ENCODE measurements at regions not wholly inside any gene's neighbourhood (a gene's known extent, or its start where the extent isn't known, plus 50 kb on each side); places are given as distances from the start of the nearest gene placed in this dataset.
"Not testable (repeated sequence)": the region's sequence is repeated elsewhere in the genome, so short reads cannot be mapped to it uniquely, and the experiment has no call there.

DNA sequence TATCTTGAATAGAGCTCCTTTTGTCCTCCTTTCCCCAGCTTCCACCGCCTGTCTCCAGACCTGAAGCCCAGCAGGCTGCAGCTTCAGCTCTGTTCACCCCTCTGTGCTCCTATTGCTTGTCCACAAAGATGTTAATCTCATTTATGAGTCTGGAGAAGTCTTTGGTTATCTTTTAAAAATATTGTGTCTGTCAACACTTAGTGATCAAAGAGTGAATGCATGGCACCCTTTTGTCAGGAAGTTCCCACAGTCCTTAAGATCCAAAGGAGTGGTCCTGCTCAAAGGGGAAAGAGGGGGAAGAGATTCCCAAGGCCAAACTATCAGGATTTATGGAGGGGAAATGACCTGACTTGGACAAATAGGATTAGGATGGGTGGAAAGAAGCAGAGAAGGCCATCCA lies 118.9 kb downstream of the ACAA2 start:
- peak; percentile 45 for DNase-seq (ENCODE audit: low read depth, low spot score)

GRCh38 chr18:49693717-49694005 lies 119.7 kb downstream of the ACAA2 start:
- no peak for DNase-seq (ENCODE audit: low read depth, low spot score)

DNA sequence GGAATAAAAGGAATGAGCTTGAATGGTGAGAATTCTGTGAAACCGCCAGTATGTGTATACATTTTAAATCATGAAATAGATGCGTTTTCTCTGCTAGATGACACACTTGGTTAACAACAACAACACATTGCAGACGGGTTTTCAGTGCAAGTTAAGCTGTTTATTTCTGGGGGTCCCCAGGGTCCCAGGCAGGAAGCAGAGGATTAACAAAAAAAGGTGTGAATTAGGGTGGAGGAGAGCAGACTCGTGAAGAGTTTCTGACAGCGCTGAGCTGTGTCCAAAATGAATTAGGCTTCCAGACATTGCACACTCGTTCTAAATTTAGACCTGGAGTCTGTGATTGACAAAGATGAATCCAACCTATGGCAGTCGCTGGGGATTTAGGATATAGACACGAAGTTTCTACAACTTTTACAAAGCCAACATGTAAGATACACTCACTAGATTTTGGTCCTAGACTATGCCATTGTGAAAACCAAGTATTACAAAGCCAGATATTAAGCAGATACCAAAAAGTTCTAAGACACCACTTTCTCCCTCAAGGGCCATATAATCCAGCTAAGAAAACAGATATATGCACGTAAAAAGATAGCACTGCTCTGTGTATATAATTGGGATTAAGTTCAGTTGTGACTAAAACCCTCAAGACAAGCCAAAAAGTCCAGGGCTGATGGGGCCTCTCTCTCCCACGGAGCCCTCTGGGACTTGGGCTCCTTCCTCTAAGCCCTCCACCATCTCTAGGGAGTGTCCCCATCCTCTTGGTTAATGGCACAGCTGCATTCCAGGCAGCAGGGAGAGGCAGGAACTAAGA lies 120.2 kb downstream of the ACAA2 start:
- no peak for DNase-seq (ENCODE audit: low read depth, low spot score)

GRCh38 chr18:49691177-49691608 lies 122.1 kb downstream of the ACAA2 start:
- DNase-seq (ENCODE audit: low read depth, low spot score): no peak

DNA sequence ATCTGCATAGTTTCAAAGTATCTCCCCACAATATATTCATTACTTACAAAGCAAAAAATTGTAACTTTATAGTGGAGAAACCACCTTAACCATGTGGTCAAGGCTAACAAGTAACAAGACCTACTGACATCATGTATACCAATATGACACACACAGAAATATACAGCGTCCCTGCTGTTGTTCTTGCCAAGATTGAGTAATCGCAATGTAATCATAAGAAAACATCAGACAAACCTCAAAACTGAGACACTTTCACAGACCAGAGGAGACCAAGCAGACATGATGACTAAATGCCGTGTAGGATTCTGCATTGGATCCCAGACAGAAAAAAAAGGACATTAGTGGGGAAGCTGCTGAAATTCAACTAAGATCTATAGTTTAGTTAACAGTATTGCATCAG lies 123.0 kb downstream of the ACAA2 start:
- DNase-seq (ENCODE audit: low read depth, low spot score): no peak

- DNase-seq (ENCODE audit: low read depth, low spot score): no peak
These were observed 123.5 kb downstream of the LIPG start for GRCh38 chr18:49685231-49685942.

GRCh38 chr18:49682803-49683190 lies 120.9 kb downstream of the LIPG start:
- not testable (repeated sequence) for DNase-seq (ENCODE audit: low read depth, low spot score)

- DNase-seq (ENCODE audit: low read depth, low spot score): peak; percentile 26
These were observed 120.4 kb downstream of the LIPG start for GRCh38 chr18:49682173-49682802.

- DNase-seq (ENCODE audit: low read depth, low spot score): no peak
These were observed 119.5 kb downstream of the LIPG start for GRCh38 chr18:49681387-49681786.

DNA sequence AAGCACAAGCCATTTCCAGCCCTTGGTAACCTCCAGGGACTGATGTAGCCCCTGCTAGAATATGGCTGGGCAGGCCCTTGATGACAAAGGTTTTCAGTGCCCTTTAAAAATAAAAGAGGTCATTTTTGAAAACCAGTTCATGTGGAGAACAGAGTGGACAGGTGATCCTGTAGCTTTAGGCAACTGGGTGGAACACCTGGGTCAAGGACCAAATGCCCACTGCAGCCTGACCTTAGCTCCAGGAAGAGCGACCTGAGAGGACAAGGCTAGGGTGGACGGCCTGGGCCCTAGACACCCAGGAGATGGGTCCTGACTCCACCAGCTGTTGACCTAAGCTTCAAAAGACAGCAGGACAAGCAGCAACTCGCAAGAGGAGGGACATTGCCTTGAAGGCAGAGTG lies 116.6 kb downstream of the LIPG start:
- no peak for DNase-seq (ENCODE audit: low read depth, low spot score)

GRCh38 chr18:49677762-49678413 lies 116.0 kb downstream of the LIPG start:
- DNase-seq (ENCODE audit: low read depth, low spot score): no peak

GRCh38 chr18:49677081-49677480 lies 115.2 kb downstream of the LIPG start:
- no peak for DNase-seq (ENCODE audit: low read depth, low spot score)

GRCh38 chr18:49673281-49673680 lies 111.4 kb downstream of the LIPG start:
- no peak for DNase-seq (ENCODE audit: low read depth, low spot score)

- DNase-seq (ENCODE audit: low read depth, low spot score): no peak
These were observed 111.0 kb downstream of the LIPG start for GRCh38 chr18:49672853-49673252.

DNA sequence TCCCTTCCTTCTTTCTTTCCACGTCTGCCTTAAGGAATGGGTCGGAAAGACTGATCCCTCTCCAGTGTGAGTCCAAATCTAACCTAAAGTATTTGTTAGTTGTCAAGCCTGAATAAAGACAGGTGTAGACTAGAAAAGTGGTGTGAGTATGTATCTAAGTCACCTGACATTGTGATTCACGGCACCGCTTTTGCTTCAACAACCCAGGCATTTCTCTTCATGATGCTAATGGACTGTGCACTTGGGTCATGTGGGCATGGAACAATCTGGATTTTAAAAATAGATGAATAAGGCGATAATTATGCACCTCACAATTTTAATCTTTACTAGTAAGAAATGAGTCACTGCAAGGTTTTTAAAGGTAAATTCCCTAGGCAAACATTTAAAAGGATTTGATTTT lies 107.5 kb downstream of the LIPG start:
- no peak for DNase-seq (ENCODE audit: low read depth, low spot score)

- peak; percentile 17 for DNase-seq (ENCODE audit: low read depth, low spot score)
These were observed 106.9 kb downstream of the LIPG start for GRCh38 chr18:49668574-49669275.

DNA sequence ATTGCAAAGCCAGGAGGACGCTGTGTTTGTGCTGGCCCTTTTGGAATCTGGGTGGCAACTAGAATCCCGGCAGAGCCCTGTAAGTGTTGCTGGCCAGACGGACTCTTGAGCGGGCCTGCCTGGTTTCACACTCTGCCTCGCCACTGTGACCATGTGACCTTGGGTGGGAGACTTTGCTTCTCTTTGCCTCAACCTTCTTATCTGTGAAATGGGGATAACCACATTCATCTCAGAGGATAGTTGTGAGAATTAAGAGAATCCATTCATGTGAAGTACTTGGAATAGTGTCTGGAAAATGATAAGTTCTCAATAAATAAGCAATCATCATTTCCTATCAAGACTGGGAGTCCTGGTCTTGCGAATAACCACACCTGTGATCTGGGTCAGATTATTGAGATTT lies 105.6 kb downstream of the LIPG start:
- no peak for DNase-seq (ENCODE audit: low read depth, low spot score)

- no peak for DNase-seq (ENCODE audit: low read depth, low spot score)
These were observed 104.4 kb downstream of the LIPG start for GRCh38 chr18:49666045-49666775.

- peak; percentile 31 for DNase-seq (ENCODE audit: low read depth, low spot score)
These were observed 102.3 kb downstream of the LIPG start for GRCh38 chr18:49663899-49664890.

- DNase-seq (ENCODE audit: low read depth, low spot score): no peak
These were observed 100.6 kb downstream of the LIPG start for GRCh38 chr18:49662506-49662905.

All from ELF-1 (cell line).